ENCODE measurements at regions not wholly inside any gene's neighbourhood (a gene's known extent, or its start where the extent isn't known, plus 50 kb on each side); places are given as distances from the start of the nearest gene placed in this dataset.
"Not testable (repeated sequence)": the region's sequence is repeated elsewhere in the genome, so short reads cannot be mapped to it uniquely, and the experiment has no call there.

DNA sequence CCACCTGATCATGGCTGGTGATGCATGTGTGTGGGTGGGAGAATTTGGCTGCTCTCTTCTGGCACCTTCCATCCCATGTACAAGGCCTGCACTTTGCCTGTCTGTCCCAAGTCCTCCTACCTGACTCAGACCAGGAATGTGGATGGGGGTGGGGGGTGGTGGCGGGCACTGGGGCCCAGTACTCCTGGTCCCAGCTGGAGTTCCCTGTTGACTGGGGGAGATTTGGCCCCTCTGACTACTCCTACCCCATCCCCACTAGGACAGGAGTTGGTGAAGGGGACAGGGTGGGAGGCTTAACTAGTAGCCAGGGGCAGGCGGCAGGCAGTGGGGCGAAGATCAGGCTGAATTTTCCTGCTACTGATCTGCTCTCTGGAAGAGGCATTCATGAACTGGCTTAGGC is 126.6 kb downstream of the POTEH start:
- TF ChIP-seq, protein P1, sequence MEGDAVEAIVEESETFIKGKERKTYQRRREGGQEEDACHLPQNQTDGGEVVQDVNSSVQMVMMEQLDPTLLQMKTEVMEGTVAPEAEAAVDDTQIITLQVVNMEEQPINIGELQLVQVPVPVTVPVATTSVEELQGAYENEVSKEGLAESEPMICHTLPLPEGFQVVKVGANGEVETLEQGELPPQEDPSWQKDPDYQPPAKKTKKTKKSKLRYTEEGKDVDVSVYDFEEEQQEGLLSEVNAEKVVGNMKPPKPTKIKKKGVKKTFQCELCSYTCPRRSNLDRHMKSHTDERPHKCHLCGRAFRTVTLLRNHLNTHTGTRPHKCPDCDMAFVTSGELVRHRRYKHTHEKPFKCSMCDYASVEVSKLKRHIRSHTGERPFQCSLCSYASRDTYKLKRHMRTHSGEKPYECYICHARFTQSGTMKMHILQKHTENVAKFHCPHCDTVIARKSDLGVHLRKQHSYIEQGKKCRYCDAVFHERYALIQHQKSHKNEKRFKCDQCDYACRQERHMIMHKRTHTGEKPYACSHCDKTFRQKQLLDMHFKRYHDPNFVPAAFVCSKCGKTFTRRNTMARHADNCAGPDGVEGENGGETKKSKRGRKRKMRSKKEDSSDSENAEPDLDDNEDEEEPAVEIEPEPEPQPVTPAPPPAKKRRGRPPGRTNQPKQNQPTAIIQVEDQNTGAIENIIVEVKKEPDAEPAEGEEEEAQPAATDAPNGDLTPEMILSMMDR (IDR thresholded peaks at IDR 0.05): not testable (repeated sequence)
- TF ChIP-seq POLR2A (IDR thresholded peaks at IDR 0.05): not testable (repeated sequence)
